DMS153 treated with DMSO at 0.1 percent for 48 hours (cell line): ENCODE measurements at regions not wholly inside any gene's neighbourhood (a gene's known extent, or its start where the extent isn't known, plus 50 kb on each side); places are given as distances from the start of the nearest gene placed in this dataset.

Experiments used
- DNase-seq: peaks from one replicate; lab custom pipeline; 2025; ENCODE audit not compliant: unreplicated experiment; lab: John Stamatoyannopoulos, UW

- no peak for DNase-seq
Observed at GRCh38 chr3:105210141-105210540, 156.6 kb upstream of the ALCAM start.

DNA sequence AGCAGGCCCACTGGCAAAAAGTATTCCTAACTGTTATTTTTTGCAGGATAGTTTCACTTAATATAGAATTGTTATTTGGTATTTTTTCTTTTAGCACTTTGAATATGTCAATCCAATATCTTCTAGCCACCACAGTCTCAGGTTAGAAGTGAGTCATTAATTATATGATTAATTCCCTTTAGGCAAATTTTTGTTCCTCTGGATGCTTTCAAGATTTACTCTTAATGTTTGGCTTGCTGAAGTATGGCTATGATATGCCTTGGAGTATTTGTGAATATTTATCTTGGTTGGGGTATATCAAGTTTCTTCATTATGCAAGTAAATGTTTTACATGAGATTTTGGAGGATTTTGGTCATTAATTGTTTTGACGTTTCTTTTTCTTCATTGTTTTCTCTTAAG, 152.1 kb upstream of the ALCAM start:
- DNase-seq: no peak

- DNase-seq: no peak
Observed at GRCh38 chr3:105222568-105223093, 144.1 kb upstream of the ALCAM start.

- DNase-seq: no peak
Observed at GRCh38 chr3:105223815-105224214, 142.9 kb upstream of the ALCAM start.

- no peak for DNase-seq
Observed at GRCh38 chr3:105228696-105229095, 138.0 kb upstream of the ALCAM start.

- DNase-seq: no peak
Observed at GRCh38 chr3:105232553-105232952, 134.2 kb upstream of the ALCAM start.

GRCh38 chr3:105233010-105233409, 133.7 kb upstream of the ALCAM start:
- DNase-seq: no peak

DNA sequence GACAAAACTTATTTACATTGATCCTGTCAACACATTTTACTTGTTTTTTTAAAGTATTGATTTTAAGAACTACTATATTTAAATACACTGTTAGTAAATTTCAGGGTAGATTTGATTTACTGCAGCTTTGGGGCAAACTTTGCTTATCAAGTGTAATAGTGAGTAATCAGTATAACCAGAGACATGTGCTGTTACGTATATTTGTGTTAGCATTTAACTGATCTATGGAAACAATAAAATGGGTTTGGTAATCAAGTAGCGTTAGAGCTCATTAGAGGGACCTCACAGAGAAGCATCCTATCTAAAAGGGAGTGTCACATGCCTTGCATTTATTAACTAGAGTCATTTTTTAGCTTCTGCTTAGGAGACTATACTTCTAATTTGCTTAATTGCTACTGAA, 131.5 kb upstream of the ALCAM start:
- no peak for DNase-seq

DNA sequence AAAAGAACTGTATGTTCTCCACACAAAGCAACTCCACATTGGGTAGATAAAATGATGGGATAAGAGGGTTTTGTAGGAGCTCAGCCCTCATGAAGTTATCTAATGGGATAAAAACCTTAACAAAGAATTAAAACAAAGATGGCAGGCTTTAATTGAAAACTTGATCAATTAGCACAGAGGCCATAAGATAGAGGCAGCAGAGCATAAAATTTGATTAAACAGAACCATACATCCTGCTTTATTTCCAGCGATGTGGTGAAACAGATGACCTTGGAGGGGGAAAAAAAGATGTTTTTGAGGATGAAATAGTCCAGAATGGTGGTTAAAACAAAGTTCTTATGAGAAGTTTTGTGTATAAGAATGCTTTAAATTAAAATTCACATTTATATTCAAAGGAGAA, 130.9 kb upstream of the ALCAM start:
- no peak for DNase-seq

- DNase-seq: no peak
Observed at GRCh38 chr3:105238367-105238766, 128.3 kb upstream of the ALCAM start.

- no peak for DNase-seq
Observed at GRCh38 chr3:105243076-105243475, 123.6 kb upstream of the ALCAM start.

GRCh38 chr3:105246536-105246935, 120.2 kb upstream of the ALCAM start:
- no peak for DNase-seq

GRCh38 chr3:105253225-105253624, 113.5 kb upstream of the ALCAM start:
- peak; percentile 89 for DNase-seq

DNA sequence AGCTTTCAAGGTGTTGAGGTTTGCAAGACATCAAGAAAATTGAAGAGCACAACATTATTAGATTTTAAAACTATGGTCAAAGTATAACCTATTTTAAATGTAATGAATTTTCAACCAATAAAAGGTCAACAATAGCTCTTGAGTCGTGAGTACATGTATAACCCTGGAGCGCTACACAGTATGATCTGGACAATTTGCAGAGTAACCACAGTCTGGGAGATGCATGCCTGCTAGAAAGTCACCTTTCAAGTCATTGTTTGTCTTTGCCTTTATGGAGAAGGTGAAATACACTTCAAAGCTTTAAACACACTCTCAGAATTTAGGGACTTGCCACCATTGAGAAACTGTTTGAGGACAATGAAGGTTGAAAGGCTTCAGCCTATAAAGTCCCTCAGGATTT, 112.6 kb upstream of the ALCAM start:
- peak; percentile 28 for DNase-seq

DNA sequence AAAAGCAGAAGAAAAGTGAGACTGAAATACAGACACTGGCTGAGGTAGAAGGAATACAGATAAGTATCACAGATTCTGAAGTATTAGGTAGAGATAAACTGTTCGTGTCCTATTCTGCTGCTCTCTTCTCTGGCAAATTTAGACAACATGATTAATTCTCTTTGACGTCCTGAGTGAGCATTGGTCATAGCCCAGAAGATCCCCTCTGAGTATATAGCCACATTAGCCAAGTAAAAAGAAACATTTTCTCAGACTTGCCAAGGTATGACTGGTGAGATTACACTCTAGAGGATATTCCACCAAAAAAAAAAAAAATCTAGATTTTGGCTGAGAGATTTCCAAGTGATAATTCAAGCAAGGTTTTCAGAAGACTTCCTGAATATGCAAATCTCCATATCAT, 111.4 kb upstream of the ALCAM start:
- DNase-seq: no peak

GRCh38 chr3:105259496-105259895, 107.2 kb upstream of the ALCAM start:
- no peak for DNase-seq

DNA sequence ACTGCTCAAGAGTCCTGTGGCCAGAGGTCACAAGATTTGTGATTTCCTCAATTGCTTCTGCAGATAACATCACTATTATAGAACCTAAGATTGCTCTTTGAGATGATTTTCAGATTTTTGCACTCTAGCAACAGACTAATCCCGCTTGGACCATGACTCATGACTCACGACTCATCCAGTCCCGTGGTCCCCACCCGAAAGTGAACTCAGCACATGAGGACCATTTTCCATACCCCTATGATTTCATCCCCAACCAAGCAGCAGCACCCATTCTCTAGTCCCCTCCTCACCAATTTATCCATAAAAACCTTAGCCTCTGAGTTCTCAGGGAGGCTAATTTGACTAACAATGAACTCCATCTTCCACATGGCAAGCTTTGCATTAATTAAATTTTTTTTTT, 106.3 kb upstream of the ALCAM start:
- DNase-seq: no peak

GRCh38 chr3:105274536-105274935, 92.2 kb upstream of the ALCAM start:
- DNase-seq: no peak

DNA sequence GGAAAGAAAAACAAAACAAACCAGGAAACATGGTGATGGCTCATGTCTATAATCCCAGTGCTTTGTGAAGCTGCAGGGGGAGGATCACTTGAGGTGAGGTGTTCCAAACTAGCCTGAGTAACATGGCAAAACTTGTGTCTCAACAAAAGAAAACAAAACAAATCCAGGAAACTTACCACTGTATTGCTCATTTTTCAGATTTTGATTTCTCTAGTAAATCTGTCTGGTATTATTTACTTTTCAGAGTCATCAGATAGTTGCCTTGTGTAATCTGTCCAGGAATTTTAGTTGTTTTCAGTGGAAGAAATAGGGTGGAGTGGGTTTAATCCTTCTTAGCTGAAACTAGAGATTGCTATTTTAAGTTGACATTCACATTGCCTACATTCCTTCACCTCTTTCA, 91.8 kb upstream of the ALCAM start:
- DNase-seq: no peak

- no peak for DNase-seq
Observed at GRCh38 chr3:105277656-105278055, 89.1 kb upstream of the ALCAM start.

DNA sequence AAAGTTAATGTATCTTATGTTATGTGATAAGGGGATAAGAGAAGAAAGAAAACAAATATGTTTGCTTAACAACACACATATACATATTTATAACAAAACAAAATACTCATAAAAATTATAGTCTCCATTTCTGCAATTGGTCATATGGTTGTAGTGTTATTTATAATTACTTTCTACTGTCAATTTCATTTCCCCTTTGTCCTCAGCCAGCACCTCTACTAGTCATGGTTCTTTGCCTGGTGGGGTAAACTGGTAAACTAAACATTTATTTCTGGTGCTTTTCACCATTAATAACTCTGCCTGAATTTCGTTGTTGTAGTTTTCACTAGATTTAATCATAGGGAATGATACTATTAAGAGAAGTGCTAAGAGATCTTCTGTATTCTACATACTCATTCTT, 88.0 kb upstream of the ALCAM start:
- DNase-seq: no peak

DNA sequence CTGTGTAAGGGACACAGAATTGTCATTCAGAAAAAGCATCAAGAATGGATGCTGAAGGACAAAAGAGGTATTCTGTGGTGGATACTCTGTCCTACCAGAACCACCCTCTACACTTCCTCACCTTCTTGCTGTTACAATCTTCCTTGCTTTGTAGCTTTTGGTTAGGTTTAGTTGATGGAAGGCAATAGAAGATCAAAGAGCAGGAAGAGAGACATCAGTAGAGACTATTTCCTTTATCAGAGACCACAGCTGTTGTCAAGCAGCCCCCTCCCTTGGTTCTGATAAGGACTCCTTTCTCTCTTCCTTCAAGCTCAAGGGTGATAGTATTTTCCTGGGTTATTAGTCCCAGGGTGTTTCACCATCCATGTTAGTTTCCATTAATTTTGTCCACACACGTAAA, 84.7 kb upstream of the ALCAM start:
- no peak for DNase-seq

DNA sequence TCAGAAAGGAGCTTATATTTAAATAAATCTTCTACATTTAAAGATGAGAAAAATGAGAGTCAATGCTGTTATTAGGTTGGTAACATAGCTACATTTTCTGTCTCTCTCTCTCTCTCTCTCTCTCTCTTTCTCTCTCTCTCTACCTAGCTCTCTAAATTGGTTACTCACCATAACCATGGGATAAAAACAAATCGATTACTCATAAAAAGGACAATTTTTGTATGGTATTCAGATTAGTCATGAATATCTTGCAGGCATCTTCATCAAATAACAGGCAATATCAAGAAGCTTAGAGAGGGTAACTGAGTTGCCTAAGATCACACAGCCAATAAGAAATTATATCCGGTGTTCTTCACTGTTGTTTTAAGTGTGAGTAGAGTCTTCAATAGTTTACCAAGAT, 81.8 kb upstream of the ALCAM start:
- DNase-seq: no peak
